Kidney tubule cell (primary cell): ENCODE measurements at regions not wholly inside any gene's neighbourhood (a gene's known extent, or its start where the extent isn't known, plus 50 kb on each side); places are given as distances from the start of the nearest gene placed in this dataset.
A peak's percentile ranks its signal among the peaks of the same experiment; 100 is the strongest.

Source experiments
- DNase-seq: peaks from one replicate; pipeline ENCODE4 v3.0.0-alpha.2; 2018; ENCODE audit warnings: low spot score

- DNase-seq: no peak
Measured at GRCh38 chr3:54021071-54021470, 101.3 kb upstream of the CACNA2D3 start.

DNA sequence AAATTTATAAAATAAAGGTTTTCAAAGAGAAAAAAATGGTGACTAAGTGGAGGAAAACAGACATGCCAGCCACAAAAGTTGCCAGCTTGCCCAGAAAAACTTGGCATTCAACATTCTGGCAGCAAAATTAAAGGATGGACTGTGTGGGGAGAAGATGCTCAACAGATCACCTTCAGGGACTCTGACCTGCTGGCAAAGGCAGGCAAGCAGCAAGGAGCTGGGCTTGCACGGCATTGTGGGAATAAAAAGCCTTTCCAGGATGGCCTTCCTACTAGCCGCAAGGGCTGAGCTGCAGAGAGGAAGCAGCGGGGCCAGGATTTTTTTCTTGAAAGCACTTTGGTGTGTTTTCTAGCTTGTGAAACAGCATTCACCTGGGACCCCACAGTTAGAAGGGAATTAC is 101.9 kb upstream of the CACNA2D3 start:
- DNase-seq: no peak

DNA sequence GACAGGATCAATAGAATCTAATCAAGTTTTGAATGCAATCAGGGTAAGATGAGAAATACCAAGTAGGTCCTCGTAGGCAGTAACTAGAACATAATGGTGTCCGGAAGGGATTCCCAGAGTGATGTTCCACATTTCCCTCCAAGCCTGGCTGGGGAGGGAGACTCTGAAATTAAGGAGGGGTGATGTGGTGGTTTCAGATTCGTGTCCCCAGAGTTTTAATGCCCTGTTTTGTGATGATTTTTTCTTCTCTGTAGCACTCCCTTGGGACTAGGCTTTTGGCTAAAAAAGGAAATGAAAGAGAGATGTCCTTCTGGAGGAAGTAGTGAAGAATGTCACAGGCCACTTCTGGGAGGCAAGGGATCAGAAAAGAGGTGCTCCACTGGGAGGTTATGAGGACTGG is 108.3 kb upstream of the CACNA2D3 start:
- DNase-seq: no peak

DNA sequence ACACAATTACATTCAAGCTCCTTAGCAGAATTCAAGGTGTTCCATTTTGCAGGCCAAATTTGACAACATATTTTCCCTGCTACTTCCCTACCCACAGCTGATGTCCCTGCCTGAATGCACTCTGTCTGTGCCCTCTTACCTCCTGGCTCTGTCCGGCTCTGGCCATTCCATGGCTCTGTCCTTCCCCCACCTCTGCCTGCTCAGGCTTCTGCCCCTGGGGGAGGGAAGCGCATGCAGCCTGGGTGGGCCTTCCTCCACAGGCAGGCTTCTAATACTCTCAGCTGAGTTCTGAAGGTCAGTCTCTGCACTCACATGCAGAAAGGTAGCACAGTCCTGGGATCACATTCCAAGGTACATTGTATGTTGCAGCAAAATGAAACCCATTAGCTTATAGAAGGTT is 113.6 kb upstream of the CACNA2D3 start:
- DNase-seq: no peak

DNA sequence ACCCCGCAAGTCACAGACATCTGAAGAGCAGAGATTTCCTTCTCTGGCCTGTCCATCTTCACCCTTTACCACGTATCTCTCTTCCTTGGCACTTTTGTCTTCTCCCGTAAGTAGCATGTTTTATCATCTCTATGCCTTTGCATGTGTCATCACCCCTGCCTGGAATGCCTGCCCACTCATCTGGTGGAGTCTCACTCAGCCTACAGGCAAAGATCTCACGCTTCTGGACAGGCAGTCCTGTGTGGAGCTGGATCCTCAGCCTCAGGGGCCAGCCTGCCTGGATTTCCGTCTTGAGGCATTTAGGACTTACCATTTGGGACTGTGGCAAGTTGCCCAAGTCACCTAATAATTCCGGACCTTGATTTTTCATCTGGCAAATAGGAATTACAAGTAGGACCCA is 114.3 kb upstream of the CACNA2D3 start:
- DNase-seq: no peak

DNA sequence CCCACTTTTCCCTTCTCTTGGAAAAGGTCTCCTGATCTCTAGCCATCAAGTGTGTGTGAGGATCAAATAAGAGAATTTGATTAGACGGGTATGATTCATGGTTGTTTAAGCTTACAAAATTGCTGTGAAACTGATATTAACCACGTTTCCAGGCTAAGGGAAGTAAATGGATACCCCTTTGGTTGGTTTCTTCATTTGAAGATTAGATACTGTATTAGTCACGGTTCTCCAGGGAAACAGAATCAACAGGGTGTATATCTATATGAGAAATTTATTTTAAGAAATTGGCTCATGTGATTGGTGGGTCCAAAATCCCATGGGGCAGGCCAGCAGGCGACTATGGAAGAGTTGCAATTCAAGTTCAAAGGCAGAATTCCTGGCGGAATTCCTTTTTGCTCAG is 112.7 kb upstream of the SELENOK start:
- no peak for DNase-seq

- DNase-seq: no peak
Measured at GRCh38 chr3:54003136-54003535, 111.5 kb upstream of the SELENOK start.

DNA sequence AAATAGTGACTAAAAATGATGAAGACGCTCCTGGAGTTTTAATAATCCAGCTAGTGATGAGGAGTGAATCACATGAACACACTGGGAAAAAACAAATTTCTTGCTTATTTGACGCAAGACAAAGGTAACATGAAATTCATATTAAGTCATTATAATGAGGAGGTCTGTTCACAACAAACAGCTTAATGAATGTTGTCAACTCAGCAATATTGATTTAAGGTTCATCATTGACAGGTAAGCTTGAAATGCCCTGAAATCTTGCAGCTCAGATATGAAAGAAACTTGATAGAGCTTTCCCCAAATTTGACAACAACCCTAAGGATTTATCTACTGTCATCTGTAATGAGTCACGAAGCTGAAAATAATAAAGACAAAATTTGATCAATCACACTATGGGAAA is 108.1 kb upstream of the SELENOK start:
- no peak for DNase-seq

GRCh38 chr3:53998980-53999379 is 107.3 kb upstream of the SELENOK start:
- no peak for DNase-seq

DNA sequence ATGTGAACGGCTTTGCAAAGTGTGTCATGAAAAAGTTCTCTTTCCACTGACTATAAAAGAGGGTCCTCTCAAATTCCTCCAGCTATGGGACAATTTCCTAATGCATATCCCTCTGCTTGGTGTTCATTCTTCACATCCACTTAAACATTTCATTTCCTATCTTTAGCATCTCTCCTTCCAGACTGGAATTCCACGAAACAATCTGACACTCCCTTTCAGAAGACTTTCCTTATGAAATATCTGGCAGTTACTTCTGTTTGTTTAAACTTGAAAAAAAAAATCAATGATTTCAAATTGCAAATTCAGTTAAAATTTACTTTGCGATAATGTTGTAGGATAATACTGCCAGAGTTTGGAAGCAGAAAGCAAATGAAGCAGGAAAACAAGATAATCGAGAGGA is 105.8 kb upstream of the SELENOK start:
- DNase-seq: no peak

DNA sequence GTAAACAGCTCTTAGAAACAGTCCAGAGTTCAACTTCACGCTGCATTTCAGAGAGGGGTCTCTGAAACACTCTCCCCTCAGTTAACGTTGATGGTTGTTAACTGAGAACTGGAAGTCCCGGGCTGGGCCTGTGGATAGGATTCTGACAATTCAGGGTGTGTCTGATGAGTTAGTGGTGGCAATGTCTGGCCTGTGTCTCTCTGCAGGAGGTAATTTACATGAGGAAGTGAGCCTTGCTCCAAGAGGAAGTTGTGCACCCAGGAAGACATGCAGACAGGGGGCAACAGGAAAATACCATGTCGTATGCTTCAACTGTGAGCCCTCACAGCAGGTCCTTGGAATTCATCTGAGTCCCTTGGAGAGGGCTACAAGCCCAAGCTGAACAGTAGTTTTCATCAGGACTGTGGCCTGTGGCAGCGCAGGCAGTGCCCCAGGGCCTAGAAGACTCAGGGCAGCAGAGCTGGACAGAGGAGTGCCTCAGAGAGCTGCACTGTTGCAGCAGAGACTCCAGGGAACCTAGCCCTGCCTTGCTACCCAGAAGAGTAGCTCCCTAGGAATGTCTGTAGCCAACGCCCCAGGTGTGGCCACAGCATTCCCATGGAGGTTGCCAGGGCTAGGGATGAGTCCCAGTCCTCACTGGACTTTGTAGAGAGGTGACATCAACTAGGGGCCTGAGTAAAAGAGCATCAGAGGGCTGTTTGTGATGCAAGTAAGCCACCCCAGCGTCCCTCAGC is 104.6 kb upstream of the SELENOK start:
- DNase-seq: peak; percentile 57

- DNase-seq: peak; percentile 26
Measured at GRCh38 chr3:53994986-53995603, 103.4 kb upstream of the SELENOK start.

GRCh38 chr3:53991240-53991639 is 99.6 kb upstream of the SELENOK start:
- DNase-seq: no peak

DNA sequence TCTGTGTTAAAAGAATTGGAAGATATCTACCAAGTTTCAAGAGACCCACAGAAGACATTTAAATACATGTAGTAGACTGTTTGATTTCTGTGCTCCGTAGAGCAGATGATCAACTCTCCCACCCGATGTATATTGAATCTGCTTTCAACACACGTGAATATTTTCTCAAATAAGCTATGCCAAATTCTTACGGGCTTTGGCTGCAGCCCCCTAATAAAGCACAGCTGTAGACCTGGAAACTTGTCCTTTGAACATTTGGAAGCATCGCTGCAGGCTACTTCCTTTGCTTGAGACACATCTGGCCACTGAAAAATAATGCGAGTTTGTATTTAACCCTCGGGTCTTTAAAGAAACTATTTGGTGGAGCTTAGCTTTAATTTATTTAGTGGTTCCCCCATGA is 98.3 kb upstream of the SELENOK start:
- DNase-seq: no peak

GRCh38 chr3:53989451-53989850 is 97.8 kb upstream of the SELENOK start:
- no peak for DNase-seq

DNA sequence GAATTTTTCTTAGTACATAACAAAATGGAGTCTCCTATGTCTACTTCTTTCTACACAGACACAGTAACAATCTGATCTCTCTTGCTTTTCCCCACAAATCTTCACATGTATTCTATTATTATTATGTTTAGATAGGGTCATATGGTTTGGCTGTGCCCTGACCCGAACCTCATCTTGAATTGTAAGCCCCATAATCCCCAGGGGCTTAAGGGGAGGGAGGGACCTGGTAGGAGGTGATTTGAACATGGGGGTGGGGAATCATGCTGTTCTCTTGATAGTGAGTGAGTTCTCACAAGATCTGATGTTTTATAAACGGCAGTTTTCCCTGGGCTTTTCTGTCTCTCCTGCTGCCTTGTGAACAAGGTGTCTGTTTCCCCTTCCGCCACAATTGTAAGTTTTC is 86.7 kb upstream of the SELENOK start:
- DNase-seq: no peak

GRCh38 chr3:53975382-53975781 is 83.7 kb upstream of the SELENOK start:
- DNase-seq: no peak

- peak; percentile 13 for DNase-seq
Measured at GRCh38 chr3:53974324-53974723, 82.7 kb upstream of the SELENOK start.

DNA sequence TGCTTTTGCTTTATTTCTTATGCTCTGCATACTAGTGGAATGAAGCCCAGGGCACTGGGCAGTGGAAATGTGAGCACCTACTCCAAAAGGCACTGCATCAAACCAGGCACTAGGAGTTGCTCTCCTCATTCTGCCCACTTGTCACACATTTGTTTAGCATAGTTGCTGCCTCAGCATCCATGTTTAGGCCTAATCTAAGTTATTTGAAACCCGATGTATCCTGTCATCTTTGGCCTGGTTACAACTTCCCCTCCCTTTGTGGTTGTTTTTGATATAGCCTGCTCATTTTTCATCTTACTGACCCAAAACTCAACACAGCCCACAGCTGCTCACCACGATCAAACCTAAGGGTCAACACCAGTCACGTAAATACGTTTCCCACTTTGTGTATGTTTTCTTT is 82.2 kb upstream of the SELENOK start:
- DNase-seq: no peak

DNA sequence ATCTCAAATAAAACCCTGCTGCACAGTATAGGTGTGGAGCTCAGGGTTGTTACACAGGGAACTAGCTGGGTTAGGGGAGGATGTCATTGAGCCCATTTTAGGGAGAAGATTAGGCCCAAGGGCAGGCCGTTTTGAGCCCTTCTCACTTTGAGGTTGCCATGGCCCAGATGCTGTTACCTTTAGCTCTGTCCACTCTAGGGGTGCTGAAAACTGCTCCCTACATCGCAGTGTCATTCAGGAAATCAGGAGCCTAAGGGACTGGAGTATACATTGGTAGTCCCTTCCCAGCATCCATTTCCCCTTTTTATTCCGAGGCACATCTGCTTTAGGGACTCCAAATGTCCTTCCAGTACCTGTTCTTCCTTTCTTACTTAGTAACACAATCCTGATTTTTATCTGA is 79.0 kb upstream of the SELENOK start:
- no peak for DNase-seq

DNA sequence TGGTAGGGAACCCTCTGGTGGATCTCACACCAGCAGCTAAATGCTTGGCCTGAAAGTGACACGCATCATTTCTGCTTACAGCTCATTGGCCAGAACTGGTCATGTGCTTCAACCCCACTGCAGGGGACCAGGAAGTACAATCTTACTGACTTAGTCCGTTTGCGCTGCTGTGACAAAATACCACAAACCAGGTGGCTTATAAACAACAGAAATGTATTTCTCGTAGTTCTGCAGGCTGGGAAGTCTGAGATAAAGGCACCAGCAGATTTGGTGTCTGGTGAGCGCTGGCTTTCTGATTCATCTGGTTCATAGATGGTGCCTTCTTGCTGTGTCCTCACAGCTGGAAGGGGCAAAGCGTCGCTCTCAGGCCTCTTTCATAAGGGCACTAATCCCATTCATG is 77.4 kb upstream of the SELENOK start:
- DNase-seq: no peak

- DNase-seq: no peak
Measured at GRCh38 chr3:53965291-53965690, 73.6 kb upstream of the SELENOK start.

GRCh38 chr3:53957831-53958230 is 66.2 kb upstream of the SELENOK start:
- no peak for DNase-seq

DNA sequence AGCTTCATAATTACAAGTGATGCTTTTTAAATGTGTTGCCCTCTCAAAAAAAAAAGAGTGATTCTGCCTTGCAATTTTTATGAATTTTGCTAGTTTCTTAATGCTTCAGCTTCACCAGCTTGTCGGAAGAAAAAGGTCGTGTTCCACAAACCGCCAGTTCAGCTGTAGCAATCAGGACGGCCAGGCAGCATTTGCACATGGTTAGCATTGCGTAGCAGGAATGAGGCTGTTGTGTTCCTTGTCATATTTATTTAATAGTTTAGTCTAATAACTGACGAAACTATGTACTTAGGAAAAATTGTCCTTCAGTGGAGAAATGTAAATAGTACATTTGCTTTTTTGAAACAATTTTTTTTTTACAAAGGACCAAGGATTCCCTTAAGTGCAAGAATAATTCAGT is 64.9 kb upstream of the SELENOK start:
- DNase-seq: no peak
